Lower leg skin (tissue), 4 donors: ENCODE measurements at regions not wholly inside any gene's neighbourhood (a gene's known extent, or its start where the extent isn't known, plus 50 kb on each side); places are given as distances from the start of the nearest gene placed in this dataset.

Experiments
- DNase-seq, 2 donors: peaks; one replicate each; pipeline ENCODE4 v3.0.0-alpha.2; 2019; ENCODE audit warnings: low spot score in 2 of 2
- H3K4me3 ChIP-seq: fragments of 200-600 bp; sonication (generic); 2 replicates; pipeline ENCODE4 v1.5.1; 2017; ENCODE audit warnings: mild to moderate bottlenecking, low read depth; ENCODE audit not compliant: poor library complexity, severe bottlenecking
- CTCF ChIP-seq, 3 donors: fragments of 450-650 bp; IDR thresholded peaks; one replicate each; pipeline ENCODE4 v1.5.1; 2016; ENCODE audit warnings: antibody characterized with exemption in 3 of 3, mild to moderate bottlenecking in 3 of 3, moderate library complexity in 2 of 3
- POLR2A ChIP-seq, 2 donors: fragments of 450-650 bp; IDR thresholded peaks; one replicate each; pipeline ENCODE4 v1.6.1; 2016 to 2017; ENCODE audit warnings: antibody characterized with exemption in 2 of 2, mild to moderate bottlenecking in 1 of 2, moderate library complexity in 1 of 2
- WGBS, 2 donors: methylation state at CpG; one replicate each; pipeline ENCODE4 v1.1.5; 2018; 5-methylcytosine and 5-hydroxymethylcytosine counted together
- intact Hi-C: fragments of 100-400 bp; cut with DNase I; formaldehyde crosslinking; loops from one replicate; pipeline ENCODE4 v1.15.0; 2023; ENCODE audit warnings: low total_unique reads

- H3K4me3 ChIP-seq: no peak overlapping the region
- TF ChIP-seq CTCF (IDR thresholded peaks at IDR 0.05) (no peak), POLR2A (IDR thresholded peaks at IDR 0.05) (no peak)
- no peak for DNase-seq
- 77 to 81% methylated on average over 13 of the region's 13 CpGs for WGBS, 2 donors
- intact Hi-C loops: no loop called here
Measured at GRCh38 chr11:11691296-11692151, 69.7 kb upstream of the GALNT18 start.

DNA sequence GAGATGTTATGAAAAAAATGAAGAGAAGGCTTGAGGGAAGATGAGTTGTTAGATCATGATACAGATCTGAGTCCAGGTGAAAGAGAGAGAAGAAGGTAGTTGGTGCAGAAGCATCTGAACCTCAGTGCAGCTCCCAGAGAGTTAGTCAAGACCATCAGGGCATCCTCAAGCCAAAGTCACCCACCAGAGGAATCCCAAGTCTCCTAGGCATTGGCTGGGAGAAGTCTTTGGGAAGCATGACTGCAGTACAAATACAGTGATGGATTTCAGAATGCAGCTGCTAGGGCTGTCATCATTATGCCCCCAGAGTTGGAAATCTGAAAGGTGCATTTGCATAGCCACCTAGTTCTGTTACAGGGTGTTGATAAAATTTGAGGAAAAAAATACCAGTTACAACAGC lies 59.7 kb upstream of the GALNT18 start:
- H3K4me3 ChIP-seq: no peak overlapping the region
- no peak for DNase-seq
- intact Hi-C loops: no loop called here
- TF ChIP-seq POLR2A (IDR thresholded peaks at IDR 0.05) (no peak), CTCF (IDR thresholded peaks at IDR 0.05) (no peak)

- DNase-seq: no peak
Measured at GRCh38 chr11:11677672-11678356, 56.0 kb upstream of the GALNT18 start.

DNA sequence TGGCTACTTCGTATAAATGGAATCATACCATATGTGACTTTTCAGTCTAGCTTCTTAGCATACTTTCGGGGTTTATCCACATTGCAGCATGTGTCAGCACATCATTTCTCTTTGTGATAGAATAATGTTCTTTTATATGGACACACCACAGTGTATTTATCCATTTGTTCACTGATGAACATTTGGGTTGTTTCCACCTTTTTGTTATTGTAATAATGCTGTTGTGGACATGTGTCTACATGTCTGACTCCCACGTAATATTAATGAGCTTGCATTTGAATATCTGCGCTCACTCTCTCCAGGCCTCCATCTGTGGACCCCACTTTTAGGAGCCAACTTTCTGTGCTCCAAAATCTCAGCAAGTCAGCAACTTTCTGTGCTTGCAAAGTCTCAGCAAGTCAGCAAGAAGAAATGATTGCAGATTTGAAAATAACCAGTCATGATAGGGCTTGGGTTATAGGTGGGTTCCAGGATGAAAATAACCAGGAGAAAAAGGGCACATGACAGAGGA lies 53.9 kb upstream of the GALNT18 start:
- intact Hi-C loops: no loop called here
- WGBS, 2 donors: 70 to 75% methylated on average over 4 of the region's 4 CpGs
- DNase-seq: no peak
- TF ChIP-seq CTCF (IDR thresholded peaks at IDR 0.05) (no peak), POLR2A (IDR thresholded peaks at IDR 0.05) (no peak)
- no peak overlapping the region for H3K4me3 ChIP-seq

More at GRCh38 chr11:11677672-11678356, 56.0 kb upstream of the GALNT18 start:
- H3K4me3 ChIP-seq: no peak overlapping the region
- 78 to 80% methylated on average over 5 of the region's 5 CpGs for WGBS, 2 donors
- intact Hi-C loops: no loop called here
- TF ChIP-seq CTCF (IDR thresholded peaks at IDR 0.05) (no peak), POLR2A (IDR thresholded peaks at IDR 0.05) (no peak)

DNA sequence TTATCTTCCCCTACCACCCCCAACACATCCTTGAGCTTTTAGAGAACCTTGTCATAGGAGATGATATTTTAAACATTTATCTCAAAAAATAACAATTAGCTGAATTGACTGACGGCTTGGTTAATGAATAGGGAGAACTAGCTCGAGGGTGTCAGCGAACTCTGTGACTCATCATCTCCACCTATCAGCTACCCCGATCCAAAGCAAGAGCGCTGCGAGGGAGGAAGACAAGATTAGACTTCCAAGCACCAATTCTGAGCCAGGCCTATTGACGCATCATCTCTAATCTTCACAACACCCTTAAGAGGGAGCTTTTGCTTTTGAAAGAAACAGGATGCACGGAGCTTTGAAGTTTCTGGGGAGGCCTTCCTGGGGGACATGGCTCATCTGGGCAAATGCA lies 51.0 kb upstream of the GALNT18 start:
- intact Hi-C loops: no loop called here
- TF ChIP-seq POLR2A (IDR thresholded peaks at IDR 0.05) (no peak), CTCF (IDR thresholded peaks at IDR 0.05) (no peak)
- H3K4me3 ChIP-seq: no peak overlapping the region
- WGBS, 2 donors: 46 to 61% methylated on average over 8 of the region's 8 CpGs
- DNase-seq: no peak
